Stimulated activated CD4-positive, alpha-beta T cell treated with anti-CD3 and anti-CD28 coated beads, TNF-alpha, amount 100 ng/mL, for 24 hours (primary cell): ENCODE measurements at regions not wholly inside any gene's neighbourhood (a gene's known extent, or its start where the extent isn't known, plus 50 kb on each side); places are given as distances from the start of the nearest gene placed in this dataset.

Experiments used
- DNase-seq, 3 experiments: peaks; one replicate each; pipeline ENCODE4 v3.0.0-alpha.2; 2020; ENCODE audit warnings: low read depth in 3 of 3

DNA sequence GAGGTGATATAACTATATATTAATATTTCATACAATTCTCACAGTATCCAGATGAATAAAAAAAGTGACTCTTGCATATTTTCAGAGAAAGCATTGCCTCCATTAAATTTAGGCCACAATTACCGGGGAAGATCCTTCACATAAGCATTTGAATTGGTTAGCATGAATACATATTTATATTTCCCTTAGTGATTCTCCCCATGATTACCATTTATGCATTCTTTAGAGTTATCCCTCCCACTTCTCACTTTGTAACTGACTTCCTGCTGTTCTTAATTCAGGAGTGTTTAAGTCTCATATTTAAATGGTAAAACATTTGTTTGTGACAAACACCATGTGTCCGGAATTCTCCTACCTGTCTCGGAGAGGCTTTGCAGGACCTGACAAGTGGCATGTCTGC is 523.4 kb downstream of the CCDC85A start:
- no peak for DNase-seq

DNA sequence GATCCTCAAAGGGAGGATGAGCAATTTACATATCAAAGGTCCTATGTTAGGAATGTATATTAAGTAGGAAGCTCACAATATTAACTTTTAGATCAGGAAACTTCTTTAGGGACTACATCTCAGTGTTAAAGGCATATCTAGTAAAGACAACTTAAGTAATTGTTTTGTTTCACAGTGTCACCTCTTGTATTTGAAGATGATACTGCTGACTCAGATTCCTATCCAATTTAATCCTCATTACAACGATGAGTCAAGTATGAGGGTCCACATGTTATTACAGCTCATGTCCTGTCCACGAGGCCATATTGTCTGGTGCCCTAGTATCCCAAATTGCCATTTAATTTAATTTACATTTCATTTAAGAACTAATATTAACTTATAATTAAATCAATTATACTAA is 523.9 kb downstream of the CCDC85A start:
- no peak for DNase-seq

DNA sequence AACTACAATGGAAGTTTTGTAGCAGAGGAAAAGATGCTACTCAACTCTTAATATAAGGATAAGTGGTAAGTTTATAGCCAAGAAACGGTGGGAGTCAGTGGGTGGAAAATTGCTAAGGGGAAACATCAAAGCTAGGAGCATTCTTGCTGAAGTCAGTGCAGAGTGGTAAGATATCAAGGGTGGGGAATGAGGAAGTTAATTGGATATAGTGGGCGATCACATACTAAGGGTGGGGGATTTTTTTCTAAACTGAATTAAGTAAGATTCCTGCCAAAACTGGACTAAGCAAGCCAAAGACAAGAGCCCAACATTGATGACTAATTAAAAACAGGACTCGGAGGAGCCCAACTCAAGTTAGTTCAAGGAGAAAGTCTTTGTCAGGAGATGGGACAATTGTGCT is 525.4 kb downstream of the CCDC85A start:
- DNase-seq, result no peak

DNA sequence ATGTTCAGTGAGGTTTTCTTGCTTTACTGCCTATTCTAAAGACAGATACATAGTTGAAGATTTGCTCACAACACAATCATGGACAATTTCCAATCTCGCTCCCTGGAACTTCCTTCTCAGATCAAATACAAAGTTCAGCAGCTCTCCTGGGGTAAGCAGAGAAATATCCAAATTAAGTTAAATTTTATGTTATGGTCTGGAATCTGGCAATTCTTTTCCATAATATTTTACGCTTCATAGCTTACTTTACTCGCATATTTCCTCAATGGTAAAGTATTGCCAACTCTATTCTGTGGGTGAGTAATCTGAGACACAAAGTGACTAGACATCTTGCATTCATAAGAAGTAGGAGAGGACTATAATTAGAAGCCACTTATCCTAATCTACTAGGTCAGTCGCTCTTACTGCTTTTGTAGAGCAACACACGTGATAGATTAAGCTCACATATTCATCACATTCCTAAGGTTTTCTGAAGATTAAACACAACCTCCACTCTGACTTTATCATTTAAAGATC is 529.4 kb downstream of the CCDC85A start:
- no peak for DNase-seq

DNA sequence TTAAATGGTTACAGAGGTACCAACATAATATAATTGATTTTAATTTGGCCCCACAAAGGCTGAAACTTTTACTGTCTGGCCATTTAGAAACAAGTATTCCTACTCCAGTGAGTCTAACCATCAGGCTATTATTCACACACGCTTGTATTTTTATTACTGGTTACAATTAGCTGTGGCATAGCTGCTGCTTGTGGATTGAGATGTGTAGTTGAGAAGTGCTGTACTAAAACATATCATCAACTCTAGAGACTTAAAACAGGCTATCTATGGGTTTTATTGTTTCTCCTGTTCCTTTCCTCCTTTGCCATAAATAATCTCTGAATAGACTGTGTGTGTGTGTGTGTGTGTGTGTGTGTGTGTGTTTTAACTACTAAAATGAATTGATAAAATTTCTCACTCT is 530.2 kb downstream of the CCDC85A start:
- DNase-seq, result no peak

DNA sequence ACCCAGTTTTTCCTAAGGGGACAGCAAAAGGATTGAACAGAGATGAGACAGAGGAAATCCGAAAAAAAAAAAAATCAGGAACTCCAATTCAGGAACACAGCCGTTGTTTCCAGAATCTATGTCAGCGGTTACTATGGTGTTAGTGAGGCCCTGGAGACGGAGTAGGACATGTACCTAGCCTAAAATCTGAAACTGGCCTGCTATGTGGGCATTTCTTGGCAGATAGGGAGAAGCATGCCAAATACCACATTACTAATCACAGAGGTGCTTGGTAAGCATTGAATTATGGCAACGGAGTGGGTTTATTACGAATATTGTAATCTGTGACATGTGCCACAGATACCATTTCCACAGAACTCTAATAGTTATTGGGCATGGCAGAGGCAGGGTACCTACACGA is 530.6 kb downstream of the CCDC85A start:
- DNase-seq, result no peak

DNA sequence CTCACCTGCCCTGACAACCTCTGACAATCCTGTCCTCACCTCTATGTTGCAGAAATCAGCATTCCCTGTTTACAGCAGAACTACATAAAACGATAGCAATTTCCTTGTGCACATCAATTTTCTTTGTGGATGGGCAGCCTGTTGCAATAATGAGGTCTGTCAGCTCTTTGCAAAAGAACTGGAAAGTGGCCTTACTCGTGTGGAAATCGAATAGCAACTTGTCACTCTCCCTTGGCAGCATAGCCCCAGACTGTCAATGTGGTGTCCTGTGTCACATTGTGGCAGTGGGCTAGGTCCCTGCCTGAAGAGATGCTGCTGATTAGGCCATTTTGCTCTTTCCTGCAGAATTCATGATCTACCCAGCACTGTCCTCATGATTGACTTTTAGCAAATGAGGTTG is 531.9 kb downstream of the CCDC85A start:
- DNase-seq, result no peak

DNA sequence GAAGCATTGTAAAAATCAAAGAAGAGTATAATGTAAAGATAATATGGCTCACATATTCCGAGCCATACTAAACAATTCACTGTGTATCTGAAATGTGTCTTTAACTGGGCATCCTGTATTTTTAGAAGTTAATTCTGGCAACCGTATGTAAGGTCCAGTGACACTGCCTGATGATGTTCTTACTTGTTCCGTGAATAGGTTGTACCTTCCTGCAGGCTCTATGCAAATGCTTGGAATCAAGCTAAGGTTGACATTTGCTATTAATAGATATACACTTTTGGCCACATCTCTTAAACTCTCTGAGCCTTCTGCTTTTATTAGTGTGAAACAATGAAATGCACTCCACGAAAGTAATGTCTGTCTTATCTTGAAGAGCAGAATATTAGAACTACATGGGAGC is 534.6 kb downstream of the CCDC85A start:
- DNase-seq, result no peak

DNA sequence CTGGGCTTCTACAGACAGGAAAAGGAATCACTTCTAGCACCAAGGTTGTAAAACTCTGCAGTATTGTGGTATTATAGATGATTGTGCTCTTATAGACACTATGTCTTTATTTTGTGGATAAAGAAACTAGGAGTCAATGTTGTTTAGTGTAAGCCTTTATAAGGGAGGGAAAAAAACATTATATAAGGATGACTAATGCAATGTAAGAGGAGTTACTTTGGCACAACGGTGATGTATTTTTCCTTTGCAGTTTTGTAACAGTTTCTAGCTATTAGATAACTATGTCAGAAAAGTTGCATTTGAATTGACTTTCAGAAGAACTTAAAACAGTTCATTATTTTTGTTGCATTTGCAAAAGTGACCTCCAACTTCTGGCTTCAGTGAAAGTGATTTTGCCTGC is 545.4 kb downstream of the CCDC85A start:
- DNase-seq, result no peak

DNA sequence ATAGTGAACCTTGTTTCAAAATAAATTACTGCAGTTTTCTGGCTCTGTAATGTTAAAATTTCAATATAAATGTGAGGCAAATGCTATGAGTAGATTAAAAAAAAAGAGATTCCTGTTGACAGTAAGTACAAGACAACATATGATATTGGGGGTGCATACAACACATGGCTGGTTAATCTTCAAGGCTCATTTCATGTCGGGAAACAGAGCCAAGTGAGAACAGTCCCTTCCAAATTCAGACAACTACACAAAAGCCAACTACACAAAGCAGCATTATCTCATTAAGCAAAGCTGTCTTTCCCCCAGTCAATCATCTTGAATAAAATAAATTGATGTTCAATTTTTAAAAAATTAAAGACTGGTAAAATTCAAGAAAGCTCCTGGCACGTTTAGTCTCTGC is 549.2 kb downstream of the CCDC85A start:
- DNase-seq, result no peak

DNA sequence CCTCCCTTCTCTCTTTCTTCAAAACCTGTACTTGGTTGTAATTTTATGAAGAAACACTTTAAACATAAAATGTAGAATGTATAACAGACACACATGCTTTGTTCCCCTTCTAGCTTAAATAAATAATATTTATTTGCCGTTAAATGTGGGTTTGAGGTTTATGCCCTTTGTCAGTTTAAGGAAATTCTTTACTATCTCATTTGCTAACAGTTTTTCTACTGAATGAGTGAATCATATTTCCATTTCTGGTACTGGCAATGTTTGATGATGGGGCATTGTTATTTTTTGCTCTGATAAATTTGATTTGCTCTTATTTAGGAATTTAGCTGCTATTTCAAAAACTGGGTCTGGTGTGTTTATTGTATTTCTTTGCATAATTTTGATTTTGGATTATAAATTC is 555.6 kb downstream of the CCDC85A start:
- no peak for DNase-seq

DNA sequence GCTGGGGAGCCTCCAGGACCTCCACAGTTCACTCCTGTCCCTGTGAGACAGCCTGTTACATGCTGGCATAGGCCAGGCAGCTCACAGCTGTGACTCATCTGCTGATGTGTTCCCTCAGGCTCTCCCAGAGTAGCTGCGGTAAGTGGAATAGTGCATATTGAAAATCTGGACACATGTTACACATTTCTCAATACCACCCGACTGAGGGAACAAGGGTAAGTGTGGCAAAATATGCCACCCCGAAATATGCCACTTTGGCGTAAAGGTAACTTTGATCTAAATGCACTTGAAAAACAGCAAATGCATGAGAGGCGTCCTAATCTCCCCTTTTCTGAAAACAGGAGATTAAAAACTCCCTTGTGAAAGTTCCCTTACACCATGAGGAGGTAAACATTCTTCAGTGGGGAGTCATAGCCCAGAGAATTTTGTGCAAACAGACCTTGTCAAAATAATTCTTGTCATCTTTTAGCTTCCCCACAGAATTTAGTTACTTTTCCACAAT is 557.9 kb downstream of the CCDC85A start:
- no peak for DNase-seq

DNA sequence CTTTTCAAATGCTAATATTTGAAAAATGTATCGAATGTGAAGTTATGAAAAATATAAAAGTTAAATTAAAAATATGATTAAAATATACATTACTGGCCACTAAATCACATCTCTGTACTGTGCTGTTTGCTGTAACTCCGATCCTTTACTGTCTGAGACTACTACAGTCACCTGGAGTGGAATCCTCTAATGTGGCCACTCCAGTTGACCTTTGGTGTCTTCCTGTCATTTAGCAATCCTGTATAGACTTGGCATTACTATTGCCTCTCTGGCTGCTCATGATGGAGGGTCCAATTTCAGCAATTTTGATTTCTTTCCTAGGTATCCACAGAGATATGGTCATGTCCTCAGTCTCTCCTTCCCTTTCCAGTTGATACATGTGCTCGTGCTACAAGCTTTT is 560.0 kb downstream of the CCDC85A start:
- DNase-seq, result no peak

DNA sequence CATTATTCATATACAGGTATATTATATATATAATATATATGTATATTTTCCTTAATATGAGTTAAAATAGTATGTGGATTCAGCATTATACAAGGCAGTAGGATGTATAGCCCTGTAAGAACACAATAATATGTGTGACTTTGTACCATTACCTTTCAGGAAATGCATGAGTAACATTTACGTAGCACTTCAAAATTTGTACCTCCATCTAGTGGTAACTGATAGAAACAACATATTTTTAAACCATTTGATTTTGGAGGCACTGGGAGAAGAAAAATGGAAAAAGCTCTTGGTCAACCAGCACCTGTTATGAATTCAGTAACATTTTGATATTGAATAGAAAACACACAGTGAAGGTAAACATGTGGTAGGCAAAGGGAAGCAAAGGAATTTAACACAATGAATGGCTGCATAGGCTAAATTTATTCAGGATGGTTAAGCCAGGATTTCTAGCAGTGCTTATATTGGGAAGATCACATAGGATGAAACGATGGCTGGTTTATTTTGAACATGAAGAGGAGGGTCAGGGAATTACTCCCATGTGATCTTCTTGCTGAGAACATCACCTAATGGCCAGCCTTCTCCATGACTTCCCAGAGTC is 565.5 kb downstream of the CCDC85A start:
- no peak for DNase-seq

DNA sequence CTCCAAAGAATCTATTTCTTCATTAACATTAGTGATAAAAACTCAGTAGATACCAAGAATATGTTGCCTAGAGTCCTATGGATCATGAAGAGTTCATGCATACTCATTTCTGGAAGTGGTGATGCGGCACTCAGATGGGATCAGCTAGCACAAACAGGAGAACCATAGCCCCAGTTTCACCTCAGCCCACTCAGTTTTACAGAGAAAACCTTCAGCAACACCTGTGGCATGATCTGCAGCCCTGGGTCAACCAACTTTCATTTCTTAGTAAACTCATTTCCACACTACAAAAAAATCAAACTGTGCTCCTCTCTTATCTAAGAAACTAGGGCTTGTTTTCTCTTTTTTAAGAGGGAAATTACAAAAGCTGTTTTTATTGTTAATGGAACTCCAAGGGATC is 569.4 kb downstream of the CCDC85A start:
- no peak for DNase-seq

DNA sequence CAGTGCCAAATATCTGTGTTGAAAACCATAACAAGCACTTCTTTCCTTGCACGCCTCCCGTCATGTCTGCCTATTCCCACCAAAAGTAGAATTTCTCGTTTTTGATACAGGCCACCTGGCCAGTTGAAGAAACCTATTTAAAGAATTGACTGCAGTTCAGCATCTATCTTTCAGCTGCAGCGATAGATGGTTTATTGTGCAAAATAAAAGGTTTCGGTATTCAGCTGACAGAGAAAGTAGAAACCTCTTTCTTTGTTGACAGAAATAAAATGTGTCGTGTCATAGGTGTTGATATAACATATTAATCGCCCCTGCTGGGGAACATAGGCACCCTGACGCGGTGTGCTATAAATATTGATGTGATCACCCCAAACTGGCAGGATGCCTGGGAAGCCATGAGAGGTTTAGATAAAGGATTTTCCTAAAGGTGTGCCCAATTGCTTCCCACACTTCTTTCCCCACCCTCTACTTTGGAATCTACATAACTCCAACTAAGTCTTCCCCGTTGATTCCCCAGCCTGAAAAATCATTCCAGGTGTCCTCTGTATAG is 570.4 kb downstream of the CCDC85A start:
- DNase-seq, result no peak

DNA sequence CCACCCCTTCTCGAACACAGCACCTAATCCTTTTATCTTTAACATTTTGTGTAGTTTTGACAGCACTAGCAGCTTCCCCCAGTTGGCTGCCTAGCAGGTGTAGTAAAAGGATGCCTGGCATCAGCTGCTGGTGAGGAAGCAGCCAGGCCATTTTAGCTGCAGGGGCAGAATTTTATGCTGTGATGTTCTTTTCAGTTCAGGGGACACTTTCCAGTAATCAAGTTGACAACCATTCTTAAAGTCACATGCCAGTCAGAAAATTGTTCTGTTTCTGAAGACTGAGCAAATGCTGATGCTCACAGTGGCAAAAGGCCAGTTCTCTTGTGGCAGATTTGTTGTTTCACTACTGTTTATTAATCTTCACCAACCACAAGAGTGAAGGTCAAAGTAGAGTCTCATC is 570.8 kb downstream of the CCDC85A start:
- no peak for DNase-seq

DNA sequence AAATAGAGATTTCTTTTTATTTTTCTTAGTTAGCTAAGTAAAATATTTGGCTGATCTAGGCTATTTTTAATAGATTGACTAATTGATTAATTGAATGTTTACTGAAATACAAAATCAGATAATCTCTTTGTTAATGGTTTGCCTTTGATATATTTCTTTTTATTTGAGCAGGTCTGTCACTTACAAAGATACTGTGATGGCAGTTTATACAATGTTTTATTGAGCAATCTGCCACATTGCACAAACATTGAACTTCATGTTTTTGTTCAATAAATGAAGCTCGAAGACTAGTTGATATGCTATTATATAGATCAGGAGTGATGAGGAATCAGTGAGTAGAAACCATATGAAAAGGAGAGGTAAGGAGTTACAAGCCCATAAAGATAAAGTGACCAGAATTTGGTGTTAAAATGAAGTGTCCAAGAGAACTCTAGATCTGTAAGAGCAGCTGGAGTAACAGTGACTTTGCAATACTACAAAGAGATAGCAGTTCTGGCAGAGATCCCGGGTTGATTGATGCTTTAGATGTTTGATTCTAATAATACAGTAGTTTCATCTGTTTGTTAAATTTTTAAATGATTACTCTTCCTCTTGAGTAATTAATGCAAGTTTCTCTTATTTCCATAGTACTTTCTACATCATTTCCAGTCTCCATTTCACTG is 574.2 kb downstream of the CCDC85A start:
- DNase-seq, result no peak

DNA sequence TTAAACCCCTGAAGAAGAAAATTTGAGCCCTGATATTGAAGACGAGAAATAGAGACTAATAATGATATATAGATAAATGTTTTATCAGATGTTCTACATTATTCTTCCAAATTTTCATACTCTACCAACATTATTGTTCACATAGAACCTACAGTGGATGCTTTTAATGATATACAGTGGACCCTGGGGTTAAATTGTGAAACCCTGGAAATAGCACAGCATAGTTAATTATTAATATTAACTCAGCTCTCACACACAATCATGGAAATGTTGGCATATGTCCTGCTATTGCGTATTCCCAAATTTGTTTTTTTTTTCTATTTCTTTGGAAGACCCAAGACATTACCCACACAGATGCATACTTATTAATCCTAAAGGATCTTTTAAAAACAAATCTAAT is 579.9 kb downstream of the CCDC85A start:
- no peak for DNase-seq

DNA sequence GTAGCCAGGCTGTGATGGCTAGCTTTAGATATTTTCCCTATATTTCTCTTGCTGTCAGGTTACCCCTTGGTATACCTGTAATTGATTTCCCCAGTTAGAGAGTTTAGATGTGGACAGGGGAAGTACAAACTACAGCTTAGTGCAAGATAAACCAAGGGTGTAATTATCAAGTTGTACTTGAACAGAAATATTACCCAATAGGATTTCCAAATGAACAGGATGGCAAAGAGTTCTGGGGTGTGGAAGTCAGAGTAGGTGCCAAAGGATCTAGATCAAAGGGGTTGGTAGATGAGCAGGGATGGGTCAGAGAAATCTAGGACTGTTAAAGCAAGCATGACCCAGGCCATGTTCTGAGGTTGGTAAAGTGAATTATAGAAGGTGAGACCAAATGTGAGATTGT is 585.2 kb downstream of the CCDC85A start:
- no peak for DNase-seq

DNA sequence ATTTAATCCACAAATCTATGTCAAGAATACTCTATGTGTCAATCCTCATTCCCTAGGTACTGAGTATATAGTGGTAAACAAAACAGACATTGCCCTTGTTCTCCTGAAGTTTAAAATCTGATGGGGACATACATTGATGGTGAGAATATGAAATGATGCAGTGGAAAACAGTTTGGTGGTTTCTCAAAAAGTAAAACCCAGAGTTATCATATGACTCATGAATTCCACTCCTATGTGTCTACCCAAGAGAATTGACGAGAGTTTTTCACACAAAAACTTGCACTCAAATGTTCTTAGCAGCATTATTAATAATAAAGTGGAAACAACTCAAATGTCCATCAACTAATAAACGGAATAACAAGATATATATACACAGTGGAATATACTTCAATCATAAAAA is 586.7 kb downstream of the CCDC85A start:
- DNase-seq, result no peak

DNA sequence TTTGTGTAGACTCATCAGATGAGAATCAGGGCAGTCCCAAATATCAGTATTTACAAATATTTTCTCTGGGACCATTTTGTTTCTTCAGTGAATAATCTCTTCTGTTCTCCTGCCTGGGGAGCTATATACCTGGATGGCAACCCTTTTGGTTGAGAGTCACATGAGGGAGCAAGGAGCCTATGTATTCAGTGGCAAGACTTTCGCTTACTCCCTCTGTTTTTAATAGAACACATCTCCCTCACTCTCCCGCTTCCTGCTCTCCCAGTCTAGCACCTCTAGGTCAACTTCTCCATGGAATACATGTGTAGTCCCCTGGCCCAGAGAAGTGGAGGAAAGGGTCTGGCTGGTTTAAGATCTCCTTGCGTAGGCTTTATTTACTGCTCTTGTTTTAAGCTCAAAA is 600.3 kb downstream of the CCDC85A start:
- no peak for DNase-seq

DNA sequence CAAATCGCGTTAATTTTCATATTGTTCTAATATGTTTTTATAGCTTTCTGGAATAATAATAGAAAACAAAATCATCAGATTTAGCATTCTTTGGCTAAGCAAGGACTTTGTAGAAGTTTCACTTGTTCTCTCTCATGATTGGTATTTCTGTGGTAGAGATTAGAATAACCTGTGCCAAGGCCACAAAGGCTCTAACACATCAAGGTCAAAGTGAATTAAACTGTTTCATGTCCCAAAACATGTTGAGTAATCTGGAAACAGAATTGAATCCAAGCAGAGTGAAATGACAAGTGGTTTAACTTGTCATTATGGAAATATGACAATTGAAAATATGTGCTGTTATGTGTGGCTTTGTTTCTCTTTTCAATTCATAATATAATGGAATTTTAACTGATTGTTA is 617.4 kb downstream of the CCDC85A start:
- no peak for DNase-seq
